ENCODE measurements at regions not wholly inside any gene's neighbourhood (a gene's known extent, or its start where the extent isn't known, plus 50 kb on each side); places are given as distances from the start of the nearest gene placed in this dataset.
A peak's percentile ranks its signal among the peaks of the same experiment; 100 is the strongest.

DNA sequence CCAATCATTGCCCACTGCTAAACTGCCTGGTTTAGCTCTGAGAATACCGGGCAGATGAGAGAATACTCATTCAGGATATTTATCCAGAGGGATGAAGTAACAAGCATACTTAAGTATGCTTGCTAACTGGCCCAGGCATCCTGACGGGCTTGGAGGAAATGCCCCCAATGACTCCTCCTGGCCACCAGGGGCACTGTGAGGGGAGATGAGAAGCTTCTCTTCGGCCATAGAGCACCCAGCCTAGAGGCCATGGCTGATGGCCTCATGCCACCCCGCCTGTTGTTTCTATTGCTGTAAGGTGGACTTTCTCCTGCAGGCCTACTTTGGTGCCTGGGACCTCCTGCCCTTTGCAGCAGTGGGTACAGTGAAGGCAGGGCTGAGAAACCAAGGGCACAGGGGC is 134.5 kb upstream of the FSTL4 start:
- TF ChIP-seq, protein P1, sequence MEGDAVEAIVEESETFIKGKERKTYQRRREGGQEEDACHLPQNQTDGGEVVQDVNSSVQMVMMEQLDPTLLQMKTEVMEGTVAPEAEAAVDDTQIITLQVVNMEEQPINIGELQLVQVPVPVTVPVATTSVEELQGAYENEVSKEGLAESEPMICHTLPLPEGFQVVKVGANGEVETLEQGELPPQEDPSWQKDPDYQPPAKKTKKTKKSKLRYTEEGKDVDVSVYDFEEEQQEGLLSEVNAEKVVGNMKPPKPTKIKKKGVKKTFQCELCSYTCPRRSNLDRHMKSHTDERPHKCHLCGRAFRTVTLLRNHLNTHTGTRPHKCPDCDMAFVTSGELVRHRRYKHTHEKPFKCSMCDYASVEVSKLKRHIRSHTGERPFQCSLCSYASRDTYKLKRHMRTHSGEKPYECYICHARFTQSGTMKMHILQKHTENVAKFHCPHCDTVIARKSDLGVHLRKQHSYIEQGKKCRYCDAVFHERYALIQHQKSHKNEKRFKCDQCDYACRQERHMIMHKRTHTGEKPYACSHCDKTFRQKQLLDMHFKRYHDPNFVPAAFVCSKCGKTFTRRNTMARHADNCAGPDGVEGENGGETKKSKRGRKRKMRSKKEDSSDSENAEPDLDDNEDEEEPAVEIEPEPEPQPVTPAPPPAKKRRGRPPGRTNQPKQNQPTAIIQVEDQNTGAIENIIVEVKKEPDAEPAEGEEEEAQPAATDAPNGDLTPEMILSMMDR (conservative IDR thresholded peaks at IDR 0.05; ENCODE audit: low read depth, low read length) = peak; percentile 42
- no peak for TF ChIP-seq EZH2 (IDR thresholded peaks at IDR 0.05; ENCODE audit: borderline replicate concordance, low read depth, low read length, poor library complexity, severe bottlenecking)
